Smooth muscle cell (in vitro differentiated cells): ENCODE measurements at regions not wholly inside any gene's neighbourhood (a gene's known extent, or its start where the extent isn't known, plus 50 kb on each side); places are given as distances from the start of the nearest gene placed in this dataset.

Source experiments
- DNase-seq: peaks from one replicate; lab custom pipeline; 2025; ENCODE audit not compliant: unreplicated experiment; lab: John Stamatoyannopoulos, UW
- H2AFZ ChIP-seq: fragments of 200-600 bp; sonication (generic); 2 replicates; pipeline ENCODE4 v1.6.0; 2016; ENCODE audit warnings: antibody characterized with exemption, low read depth, mild to moderate bottlenecking
- H3F3A ChIP-seq: fragments of 200-600 bp; sonication (generic); 2 replicates; pipeline ENCODE4 v1.6.0; 2017; ENCODE audit warnings: antibody characterized with exemption, low read depth
- H3K27ac ChIP-seq: fragments of 200-600 bp; sonication (generic); 2 replicates; pipeline ENCODE4 v1.5.1; 2016; ENCODE audit warnings: low read depth, mild to moderate bottlenecking
- H3K27me3 ChIP-seq: fragments of 200-600 bp; sonication (generic); 2 replicates; pipeline ENCODE4 v1.6.1; 2016; ENCODE audit warnings: low read depth, mild to moderate bottlenecking
- H3K36me3 ChIP-seq: fragments of 200-600 bp; sonication (generic); 2 replicates; pipeline ENCODE4 v1.5.1; 2016; ENCODE audit warnings: low read depth
- H3K4me1 ChIP-seq: fragments of 200-600 bp; sonication (generic); 2 replicates; pipeline ENCODE4 v1.5.1; 2016; ENCODE audit warnings: low read depth
- H3K4me2 ChIP-seq: fragments of 200-600 bp; sonication (generic); 2 replicates; pipeline ENCODE4 v1.6.0; 2016; ENCODE audit warnings: mild to moderate bottlenecking
- H3K4me3 ChIP-seq: fragments of 200-600 bp; sonication (generic); 2 replicates; pipeline ENCODE4 v1.5.1; 2016; ENCODE audit warnings: mild to moderate bottlenecking
- H3K79me2 ChIP-seq: fragments of 200-600 bp; sonication (generic); 2 replicates; pipeline ENCODE4 v1.6.0; 2016; ENCODE audit warnings: low read depth, mild to moderate bottlenecking
- H3K9ac ChIP-seq: fragments of 200-600 bp; sonication (generic); 2 replicates; pipeline ENCODE4 v1.6.0; 2016; ENCODE audit warnings: low read depth
- H3K9me3 ChIP-seq: fragments of 200-600 bp; sonication (generic); replicated peaks from 2 replicates; pipeline ENCODE4 v1.5.1; 2016; ENCODE audit warnings: low read depth
- H4K20me1 ChIP-seq: fragments of 200-600 bp; sonication (generic); 2 replicates; pipeline ENCODE4 v1.6.0; 2016; ENCODE audit warnings: low read depth
- CTCF ChIP-seq: fragments of 200-600 bp; sonication (generic); IDR thresholded peaks from 2 replicates; pipeline ENCODE4 v1.5.1; 2017; ENCODE audit warnings: borderline replicate concordance, mild to moderate bottlenecking, antibody characterized with exemption; ENCODE audit not compliant: insufficient read depth, poor library complexity, severe bottlenecking
- WGBS: methylation state at CpG from one replicate; pipeline ENCODE4 v1.1.7; 2016; ENCODE audit warnings: low lambda C conversion rate; 5-methylcytosine and 5-hydroxymethylcytosine counted together

GRCh38 chr10:58965855-58966254, 210.6 kb upstream of the PHYHIPL start:
- Histone ChIP-seq H3K36me3 (no peaks in the 10 kb centered on the region), H3K79me2 (no peaks in the 10 kb centered on the region), H3K9ac (no peak overlapping the region), H3K9me3 (no peaks in the 10 kb centered on the region), H3K27ac (no peak overlapping the region), H3F3A (no peaks in the 10 kb centered on the region), H2AFZ (no peak overlapping the region), H3K27me3 (no peaks in the 10 kb centered on the region), H3K4me1 (peaks cover 31% of the 10 kb centered on the region), H4K20me1 (no peaks in the 10 kb centered on the region), H3K4me2 (no peak overlapping the region), H3K4me3 (no peak overlapping the region)
- WGBS: 100% methylated on average over 1 of the region's 1 CpG
- no peak for DNase-seq
- TF ChIP-seq CTCF: no peak

- no peak for DNase-seq
- no peak overlapping the region for H3K9ac ChIP-seq
- no peaks in the 10 kb centered on the region for H3K9me3 ChIP-seq
- no peak overlapping the region for H3K4me3 ChIP-seq
- peaks cover 33% of the 10 kb centered on the region for H3K4me1 ChIP-seq
- H3F3A ChIP-seq: no peaks in the 10 kb centered on the region
- no peaks in the 10 kb centered on the region for H4K20me1 ChIP-seq
- WGBS: 31% methylated on average over 19 of the region's 19 CpGs
- H3K4me2 ChIP-seq: no peak overlapping the region
- no peak for TF ChIP-seq CTCF
- no peaks in the 10 kb centered on the region for H3K27me3 ChIP-seq
- H3K79me2 ChIP-seq: no peaks in the 10 kb centered on the region
- H3K27ac ChIP-seq: no peak overlapping the region
- H2AFZ ChIP-seq: no peak overlapping the region
- H3K36me3 ChIP-seq: no peaks in the 10 kb centered on the region
Observed at GRCh38 chr10:58967551-58968388, 208.7 kb upstream of the PHYHIPL start.

- Histone ChIP-seq H3K9me3 (no peaks in the 10 kb centered on the region), H3K4me2 (no peak overlapping the region), H3K36me3 (no peaks in the 10 kb centered on the region), H2AFZ (no peak overlapping the region), H3K4me3 (no peak overlapping the region), H3K27me3 (no peaks in the 10 kb centered on the region), H4K20me1 (no peaks in the 10 kb centered on the region), H3K27ac (no peak overlapping the region), H3K79me2 (no peaks in the 10 kb centered on the region), H3F3A (no peaks in the 10 kb centered on the region), H3K4me1 (peaks cover 36% of the 10 kb centered on the region), H3K9ac (no peak overlapping the region)
- TF ChIP-seq CTCF: no peak
- 50% methylated on average over 1 of the region's 1 CpG for WGBS
- no peak for DNase-seq
Observed at GRCh38 chr10:58968389-58968755, 208.1 kb upstream of the PHYHIPL start.

- DNase-seq: no peak
- TF ChIP-seq CTCF: no peak
- H3K9ac ChIP-seq: no peak overlapping the region
- no peak overlapping the region for H2AFZ ChIP-seq
- H3K27me3 ChIP-seq: no peaks in the 10 kb centered on the region
- no peak overlapping the region for H3K4me2 ChIP-seq
- no peaks in the 10 kb centered on the region for H4K20me1 ChIP-seq
- H3K9me3 ChIP-seq: no peaks in the 10 kb centered on the region
- H3K36me3 ChIP-seq: no peaks in the 10 kb centered on the region
- H3K4me3 ChIP-seq: no peak overlapping the region
- peaks cover 28% of the 10 kb centered on the region for H3K4me1 ChIP-seq
- peak overlapping the region; percentile 15 for H3K27ac ChIP-seq
- no peaks in the 10 kb centered on the region for H3F3A ChIP-seq
- no peaks in the 10 kb centered on the region for H3K79me2 ChIP-seq
- WGBS: 12% methylated on average over 1 of the region's 1 CpG
Observed at GRCh38 chr10:58969576-58969975, 206.9 kb upstream of the PHYHIPL start.
